AG10803 (cell line): ENCODE measurements at regions not wholly inside any gene's neighbourhood (a gene's known extent, or its start where the extent isn't known, plus 50 kb on each side); places are given as distances from the start of the nearest gene placed in this dataset.
A peak's percentile ranks its signal among the peaks of the same experiment; 100 is the strongest.
"Not testable (repeated sequence)": the region's sequence is repeated elsewhere in the genome, so short reads cannot be mapped to it uniquely, and the experiment has no call there.

Experiments used
- DNase-seq: peaks from one replicate; pipeline ENCODE4 v3.0.0; 2010; ENCODE audit warnings: low read depth
- H3K4me3 ChIP-seq: 2 replicates; pipeline ENCODE4 v1.5.1; 2011; ENCODE audit warnings: mild to moderate bottlenecking, low read length, control low read depth
- CTCF ChIP-seq: conservative IDR thresholded peaks from 2 replicates; pipeline ENCODE4 v1.5.1; 2011; ENCODE audit warnings: mild to moderate bottlenecking, low read length, control low read depth, inconsistent platforms

GRCh38 chr5:44679214-44679613 lies 129.5 kb upstream of the MRPS30 start:
- H3K4me3 ChIP-seq = no peak overlapping the region
- DNase-seq = no peak
- no peak for TF ChIP-seq CTCF

GRCh38 chr5:44675296-44675695 lies 133.5 kb upstream of the MRPS30 start:
- no peak for TF ChIP-seq CTCF
- no peak for DNase-seq

GRCh38 chr5:44674461-44674860 lies 134.3 kb upstream of the MRPS30 start:
- DNase-seq = no peak
- TF ChIP-seq CTCF = no peak
- H3K4me3 ChIP-seq = no peak overlapping the region

More at GRCh38 chr5:44675296-44675695, 133.5 kb upstream of the MRPS30 start:
- H3K4me3 ChIP-seq = no peak overlapping the region

GRCh38 chr5:44668471-44668870 lies 140.3 kb upstream of the MRPS30 start:
- not testable (repeated sequence) for DNase-seq, H3K4me3 ChIP-seq

GRCh38 chr5:44665101-44665701 lies 143.5 kb upstream of the MRPS30 start:
- no peak for TF ChIP-seq CTCF
- peak; percentile 12 for DNase-seq
- no peak overlapping the region for H3K4me3 ChIP-seq

GRCh38 chr5:44664711-44665100 lies 144.0 kb upstream of the MRPS30 start:
- no peak for TF ChIP-seq CTCF
- no peak overlapping the region for H3K4me3 ChIP-seq

GRCh38 chr5:44663991-44664710 lies 144.6 kb upstream of the MRPS30 start:
- DNase-seq = no peak
- H3K4me3 ChIP-seq = no peak overlapping the region
- no peak for TF ChIP-seq CTCF

More at GRCh38 chr5:44664711-44665100, 144.0 kb upstream of the MRPS30 start:
- no peak for DNase-seq
